OCI-LY1 (cell line): ENCODE measurements at regions not wholly inside any gene's neighbourhood (a gene's known extent, or its start where the extent isn't known, plus 50 kb on each side); places are given as distances from the start of the nearest gene placed in this dataset.

Experiments
- H2AFZ ChIP-seq: fragments of 200-600 bp; sonication (generic), shearing (Covaris generic); 2 replicates; pipeline ENCODE4 v1.6.0; 2014; ENCODE audit warnings: antibody characterized with exemption, mild to moderate bottlenecking, low read length
- H3F3A ChIP-seq: fragments of 200-600 bp; sonication (generic), shearing (Covaris generic); 2 replicates; pipeline ENCODE4 v1.6.0; 2014; ENCODE audit warnings: mild to moderate bottlenecking, antibody characterized with exemption, low read length, moderate library complexity; ENCODE audit not compliant: insufficient read depth
- H3K27ac ChIP-seq: fragments of 200-600 bp; sonication (generic); 2 replicates; pipeline ENCODE4 v1.5.1; 2014; ENCODE audit warnings: low read length, mixed run types, mild to moderate bottlenecking, low read depth; ENCODE audit not compliant: poor library complexity, severe bottlenecking
- H3K27me3 ChIP-seq: fragments of 200-600 bp; sonication (generic); 2 replicates; pipeline ENCODE4 v1.6.0; 2014; ENCODE audit warnings: antibody characterized with exemption, mild to moderate bottlenecking, low read length, moderate library complexity; ENCODE audit not compliant: insufficient read depth
- H3K36me3 ChIP-seq: fragments of 200-600 bp; sonication (generic); 2 replicates; pipeline ENCODE4 v1.6.1; 2014; ENCODE audit warnings: mild to moderate bottlenecking, antibody characterized with exemption, low read length, moderate library complexity, mixed read lengths; ENCODE audit not compliant: insufficient read depth
- H3K4me1 ChIP-seq: fragments of 200-600 bp; sonication (generic); 2 replicates; pipeline ENCODE4 v1.5.1; 2014; ENCODE audit warnings: mild to moderate bottlenecking, low read length, moderate library complexity; ENCODE audit not compliant: insufficient read depth, severe bottlenecking
- H3K4me2 ChIP-seq: fragments of 200-600 bp; sonication (generic), shearing (Covaris generic); 2 replicates; pipeline ENCODE4 v1.6.1; 2014; ENCODE audit warnings: low read length
- H3K4me3 ChIP-seq: fragments of 200-600 bp; sonication (generic); 2 replicates; pipeline ENCODE4 v1.5.1; 2014; ENCODE audit warnings: low read length, low read depth, mild to moderate bottlenecking, mixed read lengths; ENCODE audit not compliant: poor library complexity, severe bottlenecking
- H3K79me2 ChIP-seq: fragments of 200-600 bp; shearing (Covaris generic); 2 replicates; pipeline ENCODE4 v1.6.1; 2016; ENCODE audit warnings: mixed run types, low read length, mixed read lengths; ENCODE audit not compliant: insufficient read depth
- H3K9ac ChIP-seq: fragments of 200-600 bp; sonication (generic), shearing (Covaris generic); 2 replicates; pipeline ENCODE4 v1.6.1; 2014; ENCODE audit warnings: mild to moderate bottlenecking, low read length, mixed read lengths
- H3K9me2 ChIP-seq: fragments of 200-600 bp; sonication (generic), shearing (Covaris generic); 2 replicates; pipeline ENCODE4 v1.6.1; 2014; ENCODE audit warnings: low read depth, mild to moderate bottlenecking, low read length, mixed read lengths
- H3K9me3 ChIP-seq: fragments of 200-600 bp; shearing (Covaris generic); 2 replicates; pipeline ENCODE4 v1.6.1; 2014; ENCODE audit warnings: low read length, mixed read lengths
- H4K20me1 ChIP-seq: fragments of 200-600 bp; sonication (generic), shearing (Covaris generic); 2 replicates; pipeline ENCODE4 v1.6.0; 2016; ENCODE audit warnings: mild to moderate bottlenecking, low read length; ENCODE audit not compliant: insufficient read depth
- CTCF ChIP-seq: fragments of 200-600 bp; sonication (generic), shearing (Covaris generic); IDR thresholded peaks from 2 replicates; pipeline ENCODE4 v1.5.1; 2017; ENCODE audit warnings: mild to moderate bottlenecking, antibody characterized with exemption, low read length, moderate library complexity, mixed read lengths
- EZH2 ChIP-seq: fragments of 200-600 bp; sonication (generic), shearing (Covaris generic); IDR thresholded peaks from 2 replicates; pipeline ENCODE4 v1.8.0; 2017; ENCODE audit warnings: borderline replicate concordance, mixed run types, mild to moderate bottlenecking, antibody characterized with exemption, low read length, moderate library complexity, mixed read lengths

DNA sequence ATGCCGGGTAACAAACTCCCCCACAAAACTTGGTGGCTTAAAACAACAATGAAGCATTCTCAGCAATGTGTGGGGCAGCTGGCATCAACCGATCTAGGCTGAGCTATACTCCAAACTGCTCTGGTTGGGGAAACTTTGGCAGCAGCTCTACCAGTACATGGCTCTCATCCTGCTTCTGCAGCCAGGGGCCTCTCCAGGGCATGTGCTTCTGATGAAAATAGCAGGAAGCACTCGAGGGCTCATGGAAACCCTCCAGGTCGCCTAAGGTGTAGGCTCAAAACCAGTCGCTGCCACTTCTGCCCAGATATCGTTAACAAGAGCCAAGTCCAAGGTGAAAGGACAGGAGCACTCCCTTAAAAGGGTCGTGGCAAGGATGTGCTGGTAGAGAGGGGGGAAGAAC is 134.1 kb downstream of the TEX36 start:
- Histone ChIP-seq H3K4me3 (no peak overlapping the region), H3K9me2 (no peaks in the 10 kb centered on the region), H2AFZ (no peak overlapping the region), H3F3A (no peaks in the 10 kb centered on the region), H3K79me2 (no peaks in the 10 kb centered on the region), H3K27me3 (no peaks in the 10 kb centered on the region; the same call in 1 of the 2 replicates), H3K36me3 (no peaks in the 10 kb centered on the region), H3K27ac (no peak overlapping the region), H4K20me1 (no peaks in the 10 kb centered on the region), H3K9me3 (no peaks in the 10 kb centered on the region), H3K4me1 (no peaks in the 10 kb centered on the region), H3K9ac (no peak overlapping the region), H3K4me2 (no peak overlapping the region)
- no peak for TF ChIP-seq CTCF
- TF ChIP-seq EZH2, result no peak

- no peak overlapping the region for H2AFZ ChIP-seq
- H3K4me1 ChIP-seq, result no peaks in the 10 kb centered on the region
- no peak overlapping the region for H3K27ac ChIP-seq
- H3K36me3 ChIP-seq, result no peaks in the 10 kb centered on the region
- TF ChIP-seq CTCF, result no peak
- no peak for TF ChIP-seq EZH2
- H3K9me3 ChIP-seq, result no peaks in the 10 kb centered on the region
- H3K4me3 ChIP-seq, result no peak overlapping the region
- H3K9me2 ChIP-seq, result no peaks in the 10 kb centered on the region
- H3K27me3 ChIP-seq, result no peaks in the 10 kb centered on the region; the same call in 1 of the 2 replicates
- H3K4me2 ChIP-seq, result no peak overlapping the region
- H3K79me2 ChIP-seq, result no peaks in the 10 kb centered on the region
- H3K9ac ChIP-seq, result no peak overlapping the region
- no peaks in the 10 kb centered on the region for H3F3A ChIP-seq
- no peaks in the 10 kb centered on the region for H4K20me1 ChIP-seq
These were observed 134.6 kb downstream of the TEX36 start for GRCh38 chr10:125548356-125548755.

DNA sequence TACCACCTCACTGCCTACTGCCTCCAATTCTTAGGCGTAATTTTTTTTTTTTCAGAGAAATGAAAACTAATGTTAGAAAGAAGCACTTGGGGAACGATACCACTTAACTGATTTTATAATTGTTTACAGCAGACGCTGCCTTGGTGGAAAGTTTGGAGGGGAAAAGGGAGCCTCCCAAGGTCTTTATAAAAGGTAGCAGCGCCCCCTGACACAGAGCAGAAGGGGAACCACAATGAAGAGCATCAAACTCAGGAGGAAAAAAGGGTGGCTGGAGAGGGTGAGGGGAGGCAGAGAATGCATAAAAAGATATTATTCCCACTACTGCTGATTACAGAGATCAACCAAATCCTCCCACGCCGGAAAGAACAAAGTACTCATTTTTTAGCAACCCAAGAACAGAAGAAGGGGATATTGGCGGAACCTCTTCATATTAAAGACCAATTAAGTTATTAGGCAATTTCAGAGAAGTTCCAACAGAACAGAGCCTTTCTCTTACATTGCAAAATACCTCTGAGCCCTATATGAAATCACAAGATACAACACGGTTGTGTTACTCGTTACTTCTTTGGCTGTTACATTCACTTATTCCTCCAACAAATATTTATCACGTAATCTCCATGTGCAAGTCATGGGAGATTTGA is 135.8 kb downstream of the TEX36 start:
- no peak overlapping the region for H3K27ac ChIP-seq
- no peak overlapping the region for H3K4me3 ChIP-seq
- no peaks in the 10 kb centered on the region for H3K9me2 ChIP-seq
- no peak overlapping the region for H3K9ac ChIP-seq
- H3K4me2 ChIP-seq, result no peak overlapping the region
- no peaks in the 10 kb centered on the region for H4K20me1 ChIP-seq
- no peaks in the 10 kb centered on the region for H3K4me1 ChIP-seq
- no peak overlapping the region for H2AFZ ChIP-seq
- no peaks in the 10 kb centered on the region for H3F3A ChIP-seq
- TF ChIP-seq CTCF (no peak), EZH2 (no peak)
- H3K9me3 ChIP-seq, result no peaks in the 10 kb centered on the region
- H3K79me2 ChIP-seq, result no peaks in the 10 kb centered on the region
- H3K36me3 ChIP-seq, result no peaks in the 10 kb centered on the region
- no peaks in the 10 kb centered on the region; the same call in 1 of the 2 replicates for H3K27me3 ChIP-seq
